ENCODE measurements at regions not wholly inside any gene's neighbourhood (a gene's known extent, or its start where the extent isn't known, plus 50 kb on each side); places are given as distances from the start of the nearest gene placed in this dataset.

- no peak for DNase-seq
- Histone ChIP-seq H4K91ac (ENCODE audit: insufficient read depth, low read depth, low read length) (no peak overlapping the region), H2AK9ac (replicated peaks; ENCODE audit: low read depth, low read length, poor library complexity) (no peak overlapping the region), H2BK15ac (ENCODE audit: low read depth, low read length) (no peak overlapping the region), H3K9me1 (ENCODE audit: insufficient read depth, low read length) (no peaks in the 10 kb centered on the region), H2BK20ac (ENCODE audit: low read depth, low read length) (no peak overlapping the region), H3K4me3 (ENCODE audit: insufficient read depth, low read depth, low read length) (no peak overlapping the region), H3K23ac (ENCODE audit: low read depth, low read length) (no peak overlapping the region), H3K4ac (ENCODE audit: low read depth, low read length) (no peak overlapping the region), H3K18ac (ENCODE audit: low read depth, low read length) (no peak overlapping the region), H3K9me3 (ENCODE audit: control insufficient read depth, insufficient read depth, low read length) (no peaks in the 10 kb centered on the region), H4K8ac (ENCODE audit: low read depth in 2 of 2, low read length in 2 of 2) (no peak overlapping the region), H2BK5ac (ENCODE audit: low read depth, low read length, poor library complexity, severe bottlenecking) (no peak overlapping the region), H2AFZ (replicated peaks; ENCODE audit: low read length, poor library complexity) (no peak overlapping the region), H3K79me1 (ENCODE audit: low read depth in 1 of 2, low read length in 2 of 2) (no peaks in the 10 kb centered on the region), H4K5ac (ENCODE audit: low read depth, low read length) (no peak overlapping the region), H3K4me1 (ENCODE audit: control insufficient read depth, insufficient read depth, low read length) (no peaks in the 10 kb centered on the region), H2BK120ac (ENCODE audit: low read depth, low read length) (no peak overlapping the region), H2AK5ac (ENCODE audit: low read depth, low read length) (no peak overlapping the region), H3K4me2 (ENCODE audit: low read depth, low read length) (no peak overlapping the region), H3K27ac (ENCODE audit: insufficient read depth, low read length) (no peak overlapping the region), H4K20me1 (ENCODE audit: insufficient read depth, low read length) (no peaks in the 10 kb centered on the region), H3K14ac (replicated peaks; ENCODE audit: low read depth, low read length) (no peak overlapping the region), H3K27me3 (ENCODE audit: control insufficient read depth, insufficient read depth, low read length) (no peaks in the 10 kb centered on the region; the same call in 1 of the 2 replicates), H3K56ac (ENCODE audit: extremely low read depth, insufficient read depth, low read length) (no peak overlapping the region; the same call in 1 of the 2 replicates), H3K9ac (ENCODE audit: low read depth, low read length) (no peak overlapping the region), H3K36me3 (ENCODE audit: control insufficient read depth, insufficient read depth, low read length) (no peaks in the 10 kb centered on the region)
- ChIA-PET CTCF (no interaction called here), POLR2A (ENCODE audit: unreplicated experiment) (no interaction called here)
- in situ Hi-C loops (cut with MboI; ENCODE audit: low sequenced_read_pairs) = no loop called here
- dilution Hi-C loops (cut with HindIII; ENCODE audit: low sequenced_read_pairs, unreplicated experiment) = no loop called here
- BruUV-seq (replicated peaks) = no TSS peak
- WGBS, 2 experiments (ENCODE audit: extremely low coverage in 2 of 2, insufficient read length in 1 of 2) = no CpG with 5 or more reads among the region's 4 CpGs
- intact Hi-C loops (cut with micrococcal nuclease) = no loop called here
- TF ChIP-seq BHLHE40 (IDR thresholded peaks at IDR 0.05; ENCODE audit: low read depth, low read length) (no peak), CTCF (conservative IDR thresholded peaks at IDR 0.05; ENCODE audit: low read depth, low read length) (no peak), POLR2A (IDR thresholded peaks at IDR 0.05; ENCODE audit: low read depth, low read length) (no peak), CEBPB (IDR thresholded peaks at IDR 0.05; ENCODE audit: low read depth, low read length) (no peak), NFE2L2 (IDR thresholded peaks at IDR 0.05; ENCODE audit: low read depth, low read length) (no peak), SMC3 (IDR thresholded peaks at IDR 0.05; ENCODE audit: low read depth, low read length) (no peak), FOS (IDR thresholded peaks at IDR 0.05; ENCODE audit: low read depth, low read length) (no peak), ELK1 (IDR thresholded peaks at IDR 0.05; ENCODE audit: borderline replicate concordance, low read depth, low read length) (no peak), MAZ (IDR thresholded peaks at IDR 0.05; ENCODE audit: borderline replicate concordance, low read depth, low read length) (no peak), RCOR1 (IDR thresholded peaks at IDR 0.05; ENCODE audit: insufficient replicate concordance, low read length) (no peak), RAD21 (IDR thresholded peaks at IDR 0.05; ENCODE audit: low read length) (no peak), USF2 (IDR thresholded peaks at IDR 0.05; ENCODE audit: low read depth, low read length) (no peak), MXI1 (IDR thresholded peaks at IDR 0.05; ENCODE audit: borderline replicate concordance, low read depth, low read length) (no peak), RFX5 (IDR thresholded peaks at IDR 0.05; ENCODE audit: low read depth, low read length) (no peak), CHD1 (IDR thresholded peaks at IDR 0.05; ENCODE audit: low read depth, low read length) (no peak)
- ATAC-seq (ENCODE audit: low read depth) = no peak
Observed at GRCh38 chr20:22940350-22940749, 94.8 kb upstream of the SSTR4 start.
